RWPE2 (cell line): ENCODE measurements at regions not wholly inside any gene's neighbourhood (a gene's known extent, or its start where the extent isn't known, plus 50 kb on each side); places are given as distances from the start of the nearest gene placed in this dataset.

Source experiments
- ATAC-seq: fragments of 200-7000 bp; cut with Tn5 transposase; 3 replicates; pipeline ENCODE4 v1.9.1; 2021; ENCODE audit warnings: low read depth
- DNase-seq: peaks from one replicate; pipeline ENCODE4 v3.0.0-alpha.2; 2020; ENCODE audit warnings: low spot score
- H3K27ac ChIP-seq: fragments of 450-650 bp; 2 replicates; pipeline ENCODE4 v1.5.1; 2017; ENCODE audit warnings: mild to moderate bottlenecking; ENCODE audit not compliant: poor library complexity, severe bottlenecking
- H3K27me3 ChIP-seq: fragments of 250-450 bp; sonication (Bioruptor Pico); 2 replicates; pipeline ENCODE4 v1.5.1; 2021; ENCODE audit warnings: mild to moderate bottlenecking, moderate library complexity; ENCODE audit not compliant: insufficient read depth, poor library complexity, severe bottlenecking
- H3K36me3 ChIP-seq: fragments of 250-450 bp; sonication (Bioruptor Pico); 2 replicates; pipeline ENCODE4 v1.5.1; 2020; ENCODE audit warnings: low read depth, mild to moderate bottlenecking, moderate library complexity
- H3K4me1 ChIP-seq: fragments of 250-450 bp; sonication (Bioruptor Pico); 2 replicates; pipeline ENCODE4 v1.5.1; 2021; ENCODE audit warnings: mild to moderate bottlenecking, moderate library complexity; ENCODE audit not compliant: insufficient read depth, poor library complexity, severe bottlenecking
- H3K4me3 ChIP-seq: fragments of 250-450 bp; sonication (Bioruptor Pico); 2 replicates; pipeline ENCODE4 v1.5.1; 2021; ENCODE audit warnings: mild to moderate bottlenecking, moderate library complexity; ENCODE audit not compliant: severe bottlenecking
- H3K9me3 ChIP-seq: fragments of 250-450 bp; sonication (Bioruptor Pico); 2 replicates; pipeline ENCODE4 v1.5.1; 2021; ENCODE audit warnings: mild to moderate bottlenecking, moderate library complexity; ENCODE audit not compliant: severe bottlenecking
- CTCF ChIP-seq: fragments of 450-650 bp; IDR thresholded peaks from one replicate; pipeline ENCODE4 v1.5.1; 2017; ENCODE audit warnings: mild to moderate bottlenecking, moderate library complexity; ENCODE audit not compliant: poor library complexity, severe bottlenecking

GRCh38 chrX:107526141-107526540, 76.7 kb downstream of the FRMPD3 start:
- no peak for ATAC-seq
- Histone ChIP-seq H3K27me3 (no peaks in the 10 kb centered on the region), H3K36me3 (no peaks in the 10 kb centered on the region), H3K4me3 (no peak overlapping the region), H3K4me1 (no peaks in the 10 kb centered on the region), H3K9me3 (no peaks in the 10 kb centered on the region), H3K27ac (no peak overlapping the region)
- no peak for DNase-seq
- no peak for TF ChIP-seq CTCF

GRCh38 chrX:107530141-107530540, 80.7 kb downstream of the FRMPD3 start:
- no peaks in the 10 kb centered on the region for H3K27me3 ChIP-seq

GRCh38 chrX:107537815-107538214, 88.4 kb downstream of the FRMPD3 start:
- Histone ChIP-seq H3K4me1 (no peaks in the 10 kb centered on the region), H3K27ac (no peak overlapping the region), H3K9me3 (no peaks in the 10 kb centered on the region), H3K36me3 (no peaks in the 10 kb centered on the region), H3K27me3 (no peaks in the 10 kb centered on the region), H3K4me3 (no peak overlapping the region)
- DNase-seq = no peak
- TF ChIP-seq CTCF = peak; percentile 43
- 0 out of 3 replicates have a peak, but pooled peaks have one; percentile 46 for ATAC-seq

More at GRCh38 chrX:107530141-107530540, 80.7 kb downstream of the FRMPD3 start:
- no peak overlapping the region for H3K4me3 ChIP-seq
- no peaks in the 10 kb centered on the region for H3K36me3 ChIP-seq
- no peaks in the 10 kb centered on the region for H3K9me3 ChIP-seq
- no peak overlapping the region for H3K27ac ChIP-seq
- H3K4me1 ChIP-seq = no peaks in the 10 kb centered on the region
- ATAC-seq = no peak
- DNase-seq = no peak
- no peak for TF ChIP-seq CTCF

GRCh38 chrX:107541244-107541643, 87.1 kb upstream of the PRPS1 start:
- no peak for ATAC-seq
- no peak for TF ChIP-seq CTCF
- DNase-seq = no peak
- Histone ChIP-seq H3K27ac (no peak overlapping the region), H3K9me3 (no peaks in the 10 kb centered on the region), H3K27me3 (no peaks in the 10 kb centered on the region), H3K4me1 (no peaks in the 10 kb centered on the region), H3K4me3 (no peak overlapping the region), H3K36me3 (no peaks in the 10 kb centered on the region)

GRCh38 chrX:107542040-107542439, 86.3 kb upstream of the PRPS1 start:
- ATAC-seq (no peak), DNase-seq (no peak)
- no peaks in the 10 kb centered on the region for H3K27me3 ChIP-seq
- no peak for TF ChIP-seq CTCF
- H3K4me3 ChIP-seq = no peak overlapping the region
- no peaks in the 10 kb centered on the region for H3K9me3 ChIP-seq
- H3K27ac ChIP-seq = no peak overlapping the region
- H3K36me3 ChIP-seq = no peaks in the 10 kb centered on the region
- no peaks in the 10 kb centered on the region for H3K4me1 ChIP-seq
